SJCRH30 (cell line): ENCODE measurements at regions not wholly inside any gene's neighbourhood (a gene's known extent, or its start where the extent isn't known, plus 50 kb on each side); places are given as distances from the start of the nearest gene placed in this dataset.
"Not testable (repeated sequence)": the region's sequence is repeated elsewhere in the genome, so short reads cannot be mapped to it uniquely, and the experiment has no call there.

ENCODE experiments used
- DNase-seq, 2 experiments: peaks; one replicate each; pipeline ENCODE4 v3.0.0-alpha.2; 2015 to 2020
- H3K27ac ChIP-seq: fragments of 250-450 bp; sonication (Bioruptor Pico); 2 replicates; pipeline ENCODE4 v1.5.1; 2020; ENCODE audit warnings: mild to moderate bottlenecking, moderate library complexity
- H3K27me3 ChIP-seq: fragments of 250-450 bp; sonication (Bioruptor Pico); 2 replicates; pipeline ENCODE4 v1.5.1; 2020; ENCODE audit warnings: mild to moderate bottlenecking, moderate library complexity
- H3K36me3 ChIP-seq: fragments of 250-450 bp; sonication (Bioruptor Pico); 2 replicates; pipeline ENCODE4 v1.5.1; 2020; ENCODE audit warnings: mild to moderate bottlenecking, moderate library complexity
- H3K4me1 ChIP-seq: fragments of 250-450 bp; sonication (Bioruptor Pico); 2 replicates; pipeline ENCODE4 v1.5.1; 2020; ENCODE audit warnings: mild to moderate bottlenecking, moderate library complexity
- H3K4me3 ChIP-seq: fragments of 250-450 bp; sonication (Bioruptor Pico); 2 replicates; pipeline ENCODE4 v1.5.1; 2020; ENCODE audit warnings: mild to moderate bottlenecking, moderate library complexity
- H3K9me3 ChIP-seq: fragments of 250-450 bp; sonication (Bioruptor Pico); replicated peaks from 2 replicates; pipeline ENCODE4 v1.5.1; 2020; ENCODE audit warnings: mild to moderate bottlenecking, moderate library complexity

DNA sequence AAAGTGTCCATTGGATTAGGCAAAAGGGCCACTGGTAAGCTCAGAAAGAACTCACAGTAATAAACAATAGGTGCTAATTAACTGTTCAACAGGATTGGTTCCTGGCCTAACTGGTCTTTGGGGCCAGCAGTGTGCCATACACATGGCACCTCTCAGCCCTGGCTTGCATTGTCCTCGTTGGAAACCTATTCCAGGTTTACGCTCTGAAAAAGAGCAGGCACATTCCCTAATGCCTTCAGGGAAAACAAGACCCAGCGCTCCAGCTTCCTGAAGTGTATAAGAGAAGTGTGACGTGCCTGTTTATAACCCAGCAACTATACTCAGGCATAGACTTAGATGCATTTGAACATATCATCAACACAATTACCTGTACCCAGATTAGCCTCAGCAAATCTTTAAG is 51.9 kb upstream of the RBM47 start:
- no peaks in the 10 kb centered on the region for H3K9me3 ChIP-seq
- H3K27ac ChIP-seq = no peak overlapping the region
- H3K4me1 ChIP-seq = peaks cover 12% of the 10 kb centered on the region
- H3K36me3 ChIP-seq = no peaks in the 10 kb centered on the region
- no peaks in the 10 kb centered on the region for H3K27me3 ChIP-seq
- no peak overlapping the region for H3K4me3 ChIP-seq
- DNase-seq = no peak

DNA sequence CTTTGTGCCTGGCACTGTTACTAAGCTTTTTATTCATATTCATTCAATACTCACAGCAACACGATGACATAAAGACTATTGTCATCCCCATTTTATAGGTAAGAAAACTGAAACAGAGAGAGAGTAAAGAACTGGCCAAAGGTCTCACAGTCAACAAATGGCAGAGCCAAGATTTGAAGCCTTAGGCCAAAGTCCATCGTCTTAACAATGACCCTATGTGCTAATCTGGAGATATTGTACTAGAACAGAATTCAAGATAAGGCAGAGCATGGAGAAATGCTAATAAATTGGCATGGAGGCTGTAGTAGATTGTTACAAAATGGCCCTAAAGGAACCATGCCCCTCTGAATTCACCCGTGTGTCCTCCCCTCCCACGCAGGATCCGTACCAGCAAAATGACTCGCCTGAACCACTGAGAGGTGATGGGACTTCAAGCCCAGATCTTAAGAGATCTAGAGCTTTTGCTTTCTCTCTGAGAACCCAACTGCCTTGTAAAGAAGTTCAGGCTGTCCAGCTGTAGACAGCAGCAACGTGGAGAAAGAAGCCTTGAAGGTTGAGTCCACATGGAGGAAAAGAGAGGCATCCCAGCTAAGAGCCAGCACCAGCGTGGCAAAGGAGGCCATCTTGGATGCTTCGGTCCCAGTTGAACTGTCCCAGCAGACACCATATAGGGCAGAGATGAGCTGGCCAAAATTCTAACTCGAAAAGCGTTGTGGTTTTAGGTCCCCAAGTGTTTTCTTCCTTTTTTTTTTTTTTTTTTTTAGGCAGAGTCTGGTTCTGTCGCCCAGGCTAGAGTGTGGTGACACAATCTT is 52.8 kb upstream of the RBM47 start:
- H3K27me3 ChIP-seq = no peaks in the 10 kb centered on the region
- no peak overlapping the region for H3K27ac ChIP-seq
- no peaks in the 10 kb centered on the region for H3K36me3 ChIP-seq
- H3K4me1 ChIP-seq = peaks cover 12% of the 10 kb centered on the region
- no peak overlapping the region for H3K4me3 ChIP-seq
- H3K9me3 ChIP-seq = no peaks in the 10 kb centered on the region
- no peak for DNase-seq

DNA sequence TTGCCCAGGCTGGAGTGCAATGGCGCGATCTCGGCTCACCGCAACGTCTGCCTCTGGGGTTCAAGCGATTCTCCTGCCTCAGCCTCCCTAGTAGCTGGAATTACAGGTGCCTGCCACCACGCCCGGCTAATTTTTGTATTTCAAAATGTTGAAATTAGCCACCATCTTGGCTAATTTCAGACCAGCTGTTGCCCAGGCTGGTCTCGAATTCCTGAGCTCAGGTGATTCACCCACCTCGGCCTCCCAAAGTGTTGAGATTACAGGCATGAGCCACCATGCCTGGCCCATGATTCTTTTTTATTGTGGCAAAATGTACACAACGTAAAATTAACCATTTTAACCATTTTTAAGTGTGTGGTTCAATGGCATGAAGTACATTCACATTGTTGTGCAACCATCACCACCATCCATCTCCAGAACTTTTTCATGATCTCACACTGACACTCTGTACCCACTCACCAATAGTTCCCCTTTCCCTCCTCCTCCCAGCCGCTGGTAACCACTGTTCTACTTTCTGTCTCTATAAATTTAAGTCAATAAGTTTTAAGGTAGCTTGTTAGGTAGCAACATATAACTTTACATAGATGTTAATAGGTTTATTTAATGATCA is 54.0 kb upstream of the RBM47 start:
- not testable (repeated sequence) for DNase-seq, H3K27ac ChIP-seq, H3K36me3 ChIP-seq, H3K27me3 ChIP-seq, H3K9me3 ChIP-seq, H3K4me3 ChIP-seq
- peaks cover 12% of the 10 kb centered on the region for H3K4me1 ChIP-seq

DNA sequence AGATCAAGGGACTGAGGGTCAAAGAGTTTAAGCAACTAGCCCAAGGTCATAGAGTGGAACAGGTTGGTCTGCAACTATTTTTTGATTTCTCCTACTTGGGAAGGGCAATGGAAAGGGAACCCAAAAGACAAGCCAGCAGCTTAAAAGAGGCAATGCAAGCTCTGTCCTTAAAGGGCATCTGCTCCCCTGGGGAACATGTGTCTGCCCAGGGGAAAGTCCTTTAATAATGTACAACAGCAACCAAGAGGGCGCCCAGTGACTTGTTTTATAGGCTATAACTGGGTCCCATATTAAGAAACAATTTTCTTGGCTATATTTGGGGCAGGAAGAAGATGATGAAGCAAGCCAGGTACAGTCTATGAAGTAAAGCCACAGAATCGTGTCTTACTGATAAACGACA is 54.7 kb upstream of the RBM47 start:
- no peaks in the 10 kb centered on the region for H3K36me3 ChIP-seq
- H3K27me3 ChIP-seq = no peaks in the 10 kb centered on the region
- H3K4me3 ChIP-seq = no peak overlapping the region
- H3K27ac ChIP-seq = no peak overlapping the region
- DNase-seq = no peak
- H3K9me3 ChIP-seq = no peaks in the 10 kb centered on the region
- peaks cover 12% of the 10 kb centered on the region for H3K4me1 ChIP-seq

DNA sequence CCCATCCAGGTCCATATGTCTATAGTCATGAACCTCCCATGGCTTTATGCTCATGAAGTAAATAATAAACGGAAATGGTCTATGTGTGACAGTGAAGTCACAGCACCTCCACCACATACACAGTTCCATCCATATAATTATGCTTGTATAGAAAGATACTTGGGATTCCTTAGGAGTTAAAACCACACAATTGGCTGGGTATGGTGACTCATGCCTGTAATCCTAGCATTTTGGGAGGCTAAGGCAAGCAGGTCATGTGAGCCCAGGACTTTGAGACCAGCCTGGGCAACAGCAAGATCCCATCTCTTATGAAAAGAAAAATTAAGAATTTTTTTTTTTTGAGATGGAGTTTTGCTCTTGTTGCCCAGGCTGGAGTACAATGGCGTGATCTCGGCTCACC is 55.6 kb upstream of the RBM47 start:
- no peaks in the 10 kb centered on the region for H3K36me3 ChIP-seq
- peak; percentile 40 to 56 for DNase-seq

DNA sequence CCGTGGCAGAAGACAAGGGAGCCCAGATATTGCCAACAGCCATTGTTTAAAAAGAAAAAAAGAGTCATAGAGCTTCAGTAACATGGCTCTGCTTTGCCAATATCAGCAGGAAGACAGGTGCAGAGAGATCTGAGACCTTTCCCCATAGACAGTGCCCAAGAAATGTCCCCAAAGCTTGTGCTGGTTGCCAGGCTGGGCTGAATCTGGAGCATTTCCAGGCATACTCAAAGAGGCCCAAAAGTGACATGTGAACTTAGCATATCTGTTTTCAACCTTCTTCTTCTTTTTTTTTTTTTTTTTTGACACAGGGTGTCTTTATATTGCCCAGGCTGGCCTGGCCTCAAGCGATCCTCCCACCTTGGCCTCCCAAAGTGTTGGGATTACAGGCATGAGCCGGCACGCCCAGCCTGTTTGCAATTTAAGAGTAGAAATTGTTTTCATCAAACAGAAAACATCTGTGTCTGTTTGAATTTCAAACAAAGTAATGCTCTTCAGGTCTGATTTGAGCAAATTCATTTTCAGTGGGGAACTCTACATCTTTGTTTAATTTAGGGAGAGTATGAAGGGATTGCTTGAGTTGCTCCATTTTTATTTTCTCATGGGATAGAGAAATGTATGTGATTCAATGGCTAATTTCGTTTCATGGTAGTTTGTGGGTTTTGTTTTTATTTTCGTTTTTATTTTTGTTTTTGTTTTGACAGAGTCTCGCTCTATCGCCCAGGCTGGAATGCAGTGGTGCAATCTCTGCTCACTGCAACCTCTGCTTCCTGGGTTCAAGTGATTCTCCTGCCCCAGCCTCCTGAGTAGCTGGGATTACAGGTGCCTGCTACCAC is 56.6 kb upstream of the RBM47 start:
- H3K4me1 ChIP-seq = peaks cover 12% of the 10 kb centered on the region
- no peak overlapping the region for H3K4me3 ChIP-seq
- H3K27me3 ChIP-seq = no peaks in the 10 kb centered on the region
- no peaks in the 10 kb centered on the region for H3K36me3 ChIP-seq
- H3K9me3 ChIP-seq = no peaks in the 10 kb centered on the region
- H3K27ac ChIP-seq = no peak overlapping the region
- no peak for DNase-seq

More for the DNA sequence above, 55.6 kb upstream of the RBM47 start:
- Histone ChIP-seq H3K4me1 (peaks cover 12% of the 10 kb centered on the region), H3K9me3 (no peaks in the 10 kb centered on the region), H3K27ac (no peak overlapping the region), H3K27me3 (no peaks in the 10 kb centered on the region), H3K4me3 (no peak overlapping the region)

DNA sequence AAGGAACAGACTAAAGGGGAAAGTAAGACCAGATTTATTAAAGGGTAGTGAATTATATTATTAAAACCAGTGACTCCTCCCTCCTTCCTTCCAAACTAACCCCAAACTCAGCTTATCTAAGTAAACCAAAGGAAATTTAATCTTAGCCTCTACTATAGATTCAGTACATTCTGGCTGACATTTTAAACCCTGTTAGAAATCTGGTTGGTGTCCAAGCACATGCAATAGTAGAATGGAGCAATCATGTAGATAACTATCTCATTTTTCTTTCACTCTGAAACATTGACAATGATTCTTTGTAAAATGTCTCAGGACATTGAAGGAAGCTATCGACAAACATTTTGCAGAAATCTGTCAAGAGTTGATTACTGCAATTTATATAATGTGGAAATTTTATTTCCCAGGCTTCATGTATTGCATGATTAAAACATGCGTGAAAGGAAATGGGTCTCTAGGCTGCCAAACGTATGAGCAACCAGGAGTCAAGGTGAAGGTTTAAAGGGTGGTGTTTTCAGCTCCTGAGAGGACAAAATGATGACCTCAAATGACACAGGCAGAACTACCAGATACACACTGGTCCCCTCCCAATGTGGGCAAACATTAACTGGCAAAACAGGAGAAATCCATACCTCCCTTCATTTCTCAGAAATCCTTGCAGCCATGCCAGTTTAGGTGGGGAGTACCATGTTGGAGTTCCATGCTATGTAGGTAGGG is 58.2 kb upstream of the RBM47 start:
- Histone ChIP-seq H3K9me3 (no peaks in the 10 kb centered on the region), H3K36me3 (no peaks in the 10 kb centered on the region), H3K27ac (no peak overlapping the region), H3K27me3 (no peaks in the 10 kb centered on the region), H3K4me3 (no peak overlapping the region), H3K4me1 (peaks cover 12% of the 10 kb centered on the region)
- no peak for DNase-seq

DNA sequence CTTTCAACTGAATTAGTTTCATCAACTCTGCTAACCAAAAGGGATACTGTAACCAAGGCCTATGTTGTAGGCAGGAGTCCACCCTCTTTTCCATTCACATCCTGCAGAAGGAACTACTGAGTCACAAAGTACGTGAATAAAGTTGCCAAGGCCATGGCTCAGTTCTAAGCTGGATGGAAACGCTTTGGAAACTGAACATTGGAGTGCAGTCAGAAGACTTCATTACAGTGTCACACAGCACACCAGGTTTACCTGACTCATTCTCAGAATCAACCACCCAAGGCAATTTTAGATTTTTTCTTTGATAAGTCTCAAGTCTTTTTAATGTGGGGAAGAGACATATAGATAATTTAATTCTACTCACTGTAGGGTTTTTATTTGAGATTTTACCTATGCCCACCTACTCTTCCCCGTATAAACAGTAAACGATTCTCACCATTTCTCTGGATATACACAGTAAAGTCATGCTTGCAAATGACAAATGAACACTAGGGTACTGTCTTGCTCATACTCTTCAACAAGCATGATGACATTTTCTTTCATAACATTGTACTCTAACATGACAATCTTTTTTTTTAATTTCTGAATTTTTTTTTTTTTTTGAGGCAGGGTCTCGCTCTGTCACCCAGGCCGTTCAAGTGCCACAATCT is 58.9 kb upstream of the RBM47 start:
- Histone ChIP-seq H3K27me3 (no peaks in the 10 kb centered on the region), H3K4me3 (no peak overlapping the region), H3K36me3 (no peaks in the 10 kb centered on the region), H3K4me1 (peaks cover 12% of the 10 kb centered on the region), H3K27ac (no peak overlapping the region), H3K9me3 (no peaks in the 10 kb centered on the region)
- DNase-seq = no peak

DNA sequence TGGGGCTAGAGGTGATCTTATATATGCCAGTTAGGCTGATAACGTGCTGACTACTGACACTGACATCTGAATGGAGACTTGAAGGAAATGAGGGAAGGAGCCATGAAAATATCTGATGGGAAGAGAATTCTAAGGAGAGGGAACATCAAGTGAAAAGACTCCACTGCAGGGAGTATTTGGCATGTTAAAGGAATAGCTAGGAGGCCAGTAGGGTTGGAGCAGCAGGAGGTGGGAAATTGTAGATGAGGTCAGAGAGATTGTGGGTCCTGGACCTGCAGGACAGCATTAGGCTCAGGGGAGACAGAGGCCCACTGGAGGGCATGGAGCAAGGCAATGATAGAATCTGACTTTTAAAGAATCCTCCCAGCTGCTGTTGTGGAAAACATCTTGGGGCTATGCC is 55.8 kb upstream of the NSUN7 start:
- Histone ChIP-seq H3K27me3 (no peaks in the 10 kb centered on the region), H3K36me3 (no peaks in the 10 kb centered on the region), H3K27ac (no peak overlapping the region), H3K9me3 (no peaks in the 10 kb centered on the region), H3K4me3 (no peak overlapping the region), H3K4me1 (no peaks in the 10 kb centered on the region)
- no peak for DNase-seq

DNA sequence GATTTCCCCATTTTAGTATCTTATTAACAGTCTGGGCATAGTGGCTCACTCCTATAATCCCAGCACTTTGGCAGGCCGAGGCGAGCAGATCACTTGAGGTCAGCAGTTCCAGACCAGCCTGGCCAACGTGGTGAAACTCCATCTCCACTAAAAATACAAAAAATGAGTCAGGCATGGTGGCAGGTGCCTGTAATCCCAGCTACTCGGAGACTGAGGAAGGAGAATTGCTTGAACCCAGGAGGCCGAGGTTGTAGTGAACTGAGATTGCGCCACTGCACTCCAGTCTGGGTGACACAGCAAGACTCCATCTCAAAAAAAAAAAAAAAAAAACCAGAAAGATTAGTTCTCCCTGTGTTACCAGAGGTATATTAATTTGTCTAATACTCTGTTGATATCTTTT is 52.3 kb upstream of the NSUN7 start:
- H3K9me3 ChIP-seq, H3K27me3 ChIP-seq, H3K4me1 ChIP-seq, H3K36me3 ChIP-seq, DNase-seq, H3K4me3 ChIP-seq, H3K27ac ChIP-seq: not testable (repeated sequence)

DNA sequence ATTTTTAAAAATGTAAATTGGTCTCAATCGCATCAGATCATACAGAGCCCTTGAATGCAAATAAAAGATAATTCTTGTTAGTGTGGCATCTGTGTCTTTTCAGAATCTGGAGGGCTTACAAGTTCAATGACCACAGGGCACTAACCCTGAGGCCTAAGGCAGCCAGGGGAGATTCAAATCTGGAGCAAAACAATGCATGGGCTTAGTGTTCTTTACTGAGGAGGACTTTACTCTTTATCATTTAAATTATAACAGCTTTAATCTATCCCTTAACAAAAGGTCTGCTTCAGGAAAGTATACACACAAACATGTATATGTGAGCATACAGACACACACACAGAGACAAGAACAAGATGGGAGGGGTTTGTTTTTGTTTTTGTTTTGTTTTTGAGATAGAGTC is 51.0 kb upstream of the NSUN7 start:
- Histone ChIP-seq H3K27me3 (no peaks in the 10 kb centered on the region), H3K4me3 (no peak overlapping the region), H3K36me3 (no peaks in the 10 kb centered on the region), H3K27ac (no peak overlapping the region), H3K4me1 (no peaks in the 10 kb centered on the region), H3K9me3 (no peaks in the 10 kb centered on the region)
- no peak for DNase-seq

DNA sequence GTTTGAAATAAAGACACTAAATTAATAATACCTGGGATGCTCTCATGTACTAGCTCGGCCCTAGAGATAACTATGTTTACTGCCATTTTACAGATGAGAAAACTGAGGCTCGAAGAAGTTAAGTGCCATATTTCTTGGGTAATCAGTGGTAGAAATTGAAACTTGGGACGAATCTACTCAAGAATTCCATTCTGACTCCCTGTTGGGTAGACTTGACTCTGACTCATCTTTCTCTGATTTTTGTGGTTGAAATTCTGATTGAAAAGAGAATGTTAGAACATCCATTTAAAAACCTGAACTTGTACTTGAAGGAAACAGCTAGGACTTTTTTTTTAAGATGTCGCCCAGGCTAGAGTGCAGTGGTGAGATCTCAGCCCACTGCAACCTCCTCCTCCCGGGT is 50.1 kb upstream of the NSUN7 start:
- no peak overlapping the region for H3K27ac ChIP-seq
- H3K9me3 ChIP-seq = no peaks in the 10 kb centered on the region
- H3K4me1 ChIP-seq = no peaks in the 10 kb centered on the region
- DNase-seq = no peak
- H3K27me3 ChIP-seq = no peaks in the 10 kb centered on the region
- H3K36me3 ChIP-seq = no peaks in the 10 kb centered on the region
- H3K4me3 ChIP-seq = no peak overlapping the region
